ENCODE measurements at regions not wholly inside any gene's neighbourhood (a gene's known extent, or its start where the extent isn't known, plus 50 kb on each side); places are given as distances from the start of the nearest gene placed in this dataset.

- TF ChIP-seq ZNF26 (tag by site-specific recombination; IDR thresholded peaks at IDR 0.05) (no peak), HOXD13 (CRISPR knock-in tag; IDR thresholded peaks at IDR 0.05; ENCODE audit: borderline replicate concordance) (no peak), ZBTB21 (tag by site-specific recombination; IDR thresholded peaks at IDR 0.05) (no peak), SETDB1 (IDR thresholded peaks at IDR 0.05; ENCODE audit: insufficient read length, low read length) (no peak), ZEB2 (tag by site-specific recombination; IDR thresholded peaks at IDR 0.05) (no peak), ZNF169 (tag by site-specific recombination; IDR thresholded peaks at IDR 0.05) (no peak)
Observed at GRCh38 chr6:85285934-85286333, 163.9 kb upstream of the NT5E start (continued).

- CTCF ChIA-PET, result interaction anchor here (0.6 kb wide), 1 partner anchor 44 kb away, joined by 5 read pairs; no protein-coding TSS in a partner anchor
- Histone ChIP-seq H3K27ac (ENCODE audit: extremely low read depth, low read depth, low read length) (no peak overlapping the region), H3K9me3 (ENCODE audit: control insufficient read depth, insufficient read depth, low read depth, low read length) (no peaks in the 10 kb centered on the region), H3K4me3 (ENCODE audit: low read depth, low read length) (no peak overlapping the region), H3K36me3 (ENCODE audit: control insufficient read depth in 2 of 2, insufficient read depth in 1 of 2, low read length in 2 of 2) (no peaks in the 10 kb centered on the region), H3K4me1 (ENCODE audit: control insufficient read depth, insufficient read depth, low read length) (no peaks in the 10 kb centered on the region)
- TF ChIP-seq ZNF211 (tag by site-specific recombination; IDR thresholded peaks at IDR 0.05; ENCODE audit: low read depth) (no peak), ZNF169 (tag by site-specific recombination; IDR thresholded peaks at IDR 0.05) (no peak), ZNF423 (tag by site-specific recombination; IDR thresholded peaks at IDR 0.05) (no peak), ZNF146 (tag by site-specific recombination; IDR thresholded peaks at IDR 0.05) (no peak)
- POLR2A ChIA-PET, result no interaction called here
Observed at GRCh38 chr6:85285114-85285513, 164.8 kb upstream of the NT5E start.

GRCh38 chr6:85283436-85283835 is 166.4 kb upstream of the NT5E start:
- no peaks in the 10 kb centered on the region for H3K9me3 ChIP-seq (ENCODE audit: control insufficient read depth, insufficient read depth, low read depth, low read length)
- H3K27ac ChIP-seq (ENCODE audit: extremely low read depth, low read depth, low read length), result no peak overlapping the region
- H3K4me3 ChIP-seq (ENCODE audit: low read depth, low read length), result no peak overlapping the region
- H3K36me3 ChIP-seq (ENCODE audit: control insufficient read depth in 2 of 2, insufficient read depth in 1 of 2, low read length in 2 of 2), result no peaks in the 10 kb centered on the region
- POLR2A ChIA-PET, result no interaction called here
- CTCF ChIA-PET, result no interaction called here
- TF ChIP-seq ZNF280C (tag by site-specific recombination; IDR thresholded peaks at IDR 0.05) (no peak), YY1 (tag by site-specific recombination; IDR thresholded peaks at IDR 0.05) (no peak), ZNF664 (tag by site-specific recombination; IDR thresholded peaks at IDR 0.05) (no peak), ZBTB10 (tag by site-specific recombination; IDR thresholded peaks at IDR 0.05) (no peak), ZNF19 (tag by site-specific recombination; IDR thresholded peaks at IDR 0.05; ENCODE audit: low read depth) (no peak), ZNF776 (tag by site-specific recombination; IDR thresholded peaks at IDR 0.05; ENCODE audit: borderline replicate concordance) (no peak), CTCF (tag by site-specific recombination; IDR thresholded peaks at IDR 0.05) (no peak), ZNF747 (tag by site-specific recombination; IDR thresholded peaks at IDR 0.05) (no peak), ZBTB1 (tag by site-specific recombination; IDR thresholded peaks at IDR 0.05) (no peak), BCL11B (tag by site-specific recombination; IDR thresholded peaks at IDR 0.05; ENCODE audit: low read depth) (no peak), BCL11A (tag by site-specific recombination; IDR thresholded peaks at IDR 0.05; ENCODE audit: low read depth) (no peak), IKZF3 (tag by site-specific recombination; IDR thresholded peaks at IDR 0.05) (no peak), ZNF423 (tag by site-specific recombination; IDR thresholded peaks at IDR 0.05) (no peak), ZEB2 (tag by site-specific recombination; IDR thresholded peaks at IDR 0.05) (no peak), ZNF362 (tag by site-specific recombination; IDR thresholded peaks at IDR 0.05) (no peak), ZNF670 (tag by site-specific recombination; IDR thresholded peaks at IDR 0.05; ENCODE audit: low read depth) (no peak), ZBTB8A (tag by site-specific recombination; IDR thresholded peaks at IDR 0.05) (no peak)
- peaks cover 3% of the 10 kb centered on the region; the same call in 1 of the 2 replicates for H3K4me1 ChIP-seq (ENCODE audit: control insufficient read depth, insufficient read depth, low read length)
